H9 (cell line): ENCODE measurements at regions not wholly inside any gene's neighbourhood (a gene's known extent, or its start where the extent isn't known, plus 50 kb on each side); places are given as distances from the start of the nearest gene placed in this dataset.

Experiments
- DNase-seq: peaks from one replicate; pipeline ENCODE4 v3.0.0-alpha.2; 2017
- H2AFZ ChIP-seq: one replicate; pipeline ENCODE4 v1.6.1; 2013; ENCODE audit warnings: mild to moderate bottlenecking, low read length, control low read depth, moderate library complexity
- H2AK5ac ChIP-seq: 2 replicates; pipeline ENCODE4 v1.6.1; 2013; ENCODE audit warnings: low read length, control low read depth, mixed read lengths; ENCODE audit not compliant: insufficient read length
- H2BK120ac ChIP-seq: one replicate; pipeline ENCODE4 v1.6.1; 2013; ENCODE audit warnings: low read depth, mild to moderate bottlenecking, low read length, control low read depth, inconsistent platforms; ENCODE audit not compliant: poor library complexity, severe bottlenecking
- H2BK12ac ChIP-seq: 2 replicates; pipeline ENCODE4 v1.6.1; 2013; ENCODE audit warnings: low read length, control low read depth, mixed read lengths, low read depth; ENCODE audit not compliant: insufficient read length
- H2BK15ac ChIP-seq: 2 replicates; pipeline ENCODE4 v1.6.1; 2013; ENCODE audit warnings: low read depth, low read length, control low read depth
- H2BK20ac ChIP-seq: one replicate; pipeline ENCODE4 v1.6.1; 2013; ENCODE audit warnings: low read depth, mild to moderate bottlenecking, low read length, control low read depth, inconsistent platforms; ENCODE audit not compliant: poor library complexity, severe bottlenecking
- H2BK5ac ChIP-seq: 2 replicates; pipeline ENCODE4 v1.6.1; 2013; ENCODE audit warnings: low read length, control low read depth, mixed read lengths; ENCODE audit not compliant: insufficient read length
- H3K14ac ChIP-seq: 2 replicates; pipeline ENCODE4 v1.6.1; 2013; ENCODE audit warnings: low read length, control low read depth; ENCODE audit not compliant: insufficient read depth
- H3K18ac ChIP-seq: 2 replicates; pipeline ENCODE4 v1.6.1; 2013; ENCODE audit warnings: low read depth, mild to moderate bottlenecking, mixed read lengths, low read length, control low read depth; ENCODE audit not compliant: insufficient read length
- H3K23ac ChIP-seq: 2 replicates; pipeline ENCODE4 v1.6.1; 2013; ENCODE audit warnings: low read length, control low read depth, mixed read lengths, low read depth; ENCODE audit not compliant: insufficient read length
- H3K23me2 ChIP-seq: 2 replicates; pipeline ENCODE4 v1.6.1; 2013; ENCODE audit warnings: low read depth, mild to moderate bottlenecking, mixed read lengths, low read length, control low read depth; ENCODE audit not compliant: insufficient read length, poor library complexity, severe bottlenecking
- H3K27ac ChIP-seq: 2 replicates; pipeline ENCODE4 v1.5.1; 2013; ENCODE audit warnings: low read length, control low read depth, mixed read lengths, low read depth; ENCODE audit not compliant: insufficient read length
- H3K27me3 ChIP-seq: 2 replicates; pipeline ENCODE4 v1.6.1; 2013; ENCODE audit warnings: low read length, control low read depth, inconsistent platforms; ENCODE audit not compliant: insufficient read depth
- H3K4ac ChIP-seq: 2 replicates; pipeline ENCODE4 v1.6.1; 2013; ENCODE audit warnings: low read depth, mild to moderate bottlenecking, control low read depth, inconsistent platforms, low read length, moderate library complexity
- H3K4me1 ChIP-seq: 2 replicates; pipeline ENCODE4 v1.6.1; 2013; ENCODE audit warnings: low read length, control low read depth, inconsistent platforms; ENCODE audit not compliant: insufficient read depth
- H3K4me2 ChIP-seq: 2 replicates; pipeline ENCODE4 v1.6.1; 2013; ENCODE audit warnings: low read length, control low read depth, mixed read lengths; ENCODE audit not compliant: insufficient read length, insufficient read depth
- H3K56ac ChIP-seq: 2 replicates; pipeline ENCODE4 v1.6.1; 2013; ENCODE audit warnings: low read depth, mild to moderate bottlenecking, mixed read lengths, low read length, control low read depth; ENCODE audit not compliant: insufficient read length
- H3K79me1 ChIP-seq: 2 replicates; pipeline ENCODE4 v1.6.1; 2013; ENCODE audit warnings: low read depth, mild to moderate bottlenecking, moderate library complexity, low read length, control low read depth, inconsistent platforms; ENCODE audit not compliant: insufficient read depth, poor library complexity, severe bottlenecking
- H3K79me2 ChIP-seq: 2 replicates; pipeline ENCODE4 v1.6.1; 2013; ENCODE audit warnings: low read length, control low read depth, inconsistent platforms; ENCODE audit not compliant: insufficient read depth
- H3K9ac ChIP-seq: 2 replicates; pipeline ENCODE4 v1.6.1; 2013; ENCODE audit warnings: low read length, control low read depth, mixed read lengths; ENCODE audit not compliant: insufficient read length; ENCODE audit errors: extremely low read depth
- H3K9me3 ChIP-seq: one replicate; pipeline ENCODE4 v1.6.1; 2013; ENCODE audit warnings: low read depth, low read length, inconsistent platforms; ENCODE audit not compliant: control insufficient read depth
- H3T11ph ChIP-seq: one replicate; pipeline ENCODE4 v1.6.1; 2013; ENCODE audit warnings: mild to moderate bottlenecking, low read length, control low read depth, inconsistent platforms
- H4K20me1 ChIP-seq: one replicate; pipeline ENCODE4 v1.6.1; 2013; ENCODE audit not compliant: control insufficient read depth, insufficient read length, insufficient read depth
- H4K5ac ChIP-seq: 2 replicates; pipeline ENCODE4 v1.6.1; 2013; ENCODE audit warnings: low read depth, mild to moderate bottlenecking, mixed read lengths, low read length, control low read depth; ENCODE audit not compliant: insufficient read length
- H4K8ac ChIP-seq: replicated peaks from 2 replicates; pipeline ENCODE4 v1.6.1; 2013; ENCODE audit warnings: low read length, control low read depth, mixed read lengths, low read depth; ENCODE audit not compliant: insufficient read length
- H4K91ac ChIP-seq: 2 replicates; pipeline ENCODE4 v1.6.1; 2013; ENCODE audit warnings: low read depth, mild to moderate bottlenecking, moderate library complexity, mixed read lengths, low read length, control low read depth; ENCODE audit not compliant: insufficient read length
- H3K27ac Mint-ChIP-seq, 3 experiments: 2 replicates in 2 of 3; 3 replicates in 1 of 3; pipeline ENCODE4 v1.8.0; 2020 to 2021; ENCODE audit warnings: mixed read lengths in 3 of 3, mild to moderate bottlenecking in 1 of 3, moderate library complexity in 1 of 3
- H3K27me3 Mint-ChIP-seq: 2 replicates; pipeline ENCODE4 v1.8.0; 2021; ENCODE audit warnings: low read depth, mild to moderate bottlenecking, moderate library complexity, mixed read lengths
- H3K36me3 Mint-ChIP-seq, 3 experiments: 2 replicates in 2 of 3; 3 replicates in 1 of 3; pipeline ENCODE4 v1.8.0; 2020 to 2021; ENCODE audit warnings: low read depth in 3 of 3, mixed read lengths in 3 of 3; ENCODE audit not compliant: insufficient read depth in 1 of 3
- H3K4me1 Mint-ChIP-seq, 2 experiments: 2 replicates each; pipeline ENCODE4 v1.8.0; 2020; ENCODE audit warnings: mixed read lengths in 2 of 2
- H3K4me3 Mint-ChIP-seq, 2 experiments: 2 replicates in 1 of 2; 3 replicates in 1 of 2; pipeline ENCODE4 v1.8.0; 2020 to 2021; ENCODE audit warnings: mild to moderate bottlenecking in 2 of 2, mixed read lengths in 2 of 2, moderate library complexity in 1 of 2
- H3K9me3 Mint-ChIP-seq, 2 experiments: 2 replicates in 1 of 2; 3 replicates in 1 of 2; pipeline ENCODE4 v1.8.0; 2020; ENCODE audit warnings: mild to moderate bottlenecking in 2 of 2, mixed read lengths in 2 of 2, moderate library complexity in 1 of 2
- WGBS: extraction: QIAGEN DNeasy Blood & Tissue Kit; methylation state at CpG from one replicate; pipeline ENCODE4 v1.1.7; 2013; ENCODE audit warnings: missing lambda C conversion rate, low lambda C conversion rate, mixed read lengths; ENCODE audit not compliant: insufficient read length; ENCODE audit errors: extremely low coverage; 5-methylcytosine and 5-hydroxymethylcytosine counted together
- TF ChIP-seq, protein P1 (sequence below): fragments of 200-600 bp; sonication (generic); conservative IDR thresholded peaks from 3 replicates; pipeline ENCODE4 v1.8.0; 2021; ENCODE audit warnings: antibody characterized with exemption, mild to moderate bottlenecking

DNA sequence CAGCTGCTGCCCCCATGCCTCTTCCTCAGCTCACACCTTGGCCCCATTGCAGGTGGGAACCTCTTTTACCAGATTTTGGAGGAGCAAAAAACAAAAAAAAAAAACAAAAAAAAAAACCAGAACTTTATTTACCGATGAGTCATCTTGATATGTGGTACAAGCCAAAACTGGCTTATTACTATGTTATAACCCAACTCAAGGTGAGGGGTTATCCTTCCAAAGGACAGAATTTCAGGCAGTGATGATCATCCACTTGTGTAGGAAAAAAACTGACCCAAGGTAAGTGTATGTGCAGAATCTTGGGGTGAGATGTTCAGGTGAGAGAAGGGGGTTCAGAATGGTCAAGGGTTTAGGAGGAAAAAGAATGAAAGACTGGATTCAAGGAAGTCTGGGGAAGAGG lies 142.6 kb upstream of the FST start:
- H3K14ac ChIP-seq = no peak overlapping the region
- no peaks in the 10 kb centered on the region for H4K20me1 ChIP-seq
- no peak overlapping the region for H4K5ac ChIP-seq
- no peaks in the 10 kb centered on the region for H3K27me3 Mint-ChIP-seq
- H2AFZ ChIP-seq = no peak overlapping the region
- H3K56ac ChIP-seq = no peak overlapping the region
- no peaks in the 10 kb centered on the region for H3K36me3 Mint-ChIP-seq
- no peak overlapping the region for H4K91ac ChIP-seq
- no peak overlapping the region for H3T11ph ChIP-seq
- no peak overlapping the region for H3K27ac ChIP-seq
- no peak for DNase-seq
- no peak overlapping the region; a peak in 1 of 7 replicates for H3K27ac Mint-ChIP-seq
- no peaks in the 10 kb centered on the region for H3K27me3 ChIP-seq
- H2BK12ac ChIP-seq = no peak overlapping the region
- no peak overlapping the region for H2BK20ac ChIP-seq
- H3K4me1 Mint-ChIP-seq = no peaks in the 10 kb centered on the region
- no CpG with 5 or more reads among the region's 1 CpG for WGBS
- no peak overlapping the region for H3K23ac ChIP-seq
- no peak overlapping the region for H3K4me3 Mint-ChIP-seq
- H3K18ac ChIP-seq = no peak overlapping the region
- TF ChIP-seq, protein P1, sequence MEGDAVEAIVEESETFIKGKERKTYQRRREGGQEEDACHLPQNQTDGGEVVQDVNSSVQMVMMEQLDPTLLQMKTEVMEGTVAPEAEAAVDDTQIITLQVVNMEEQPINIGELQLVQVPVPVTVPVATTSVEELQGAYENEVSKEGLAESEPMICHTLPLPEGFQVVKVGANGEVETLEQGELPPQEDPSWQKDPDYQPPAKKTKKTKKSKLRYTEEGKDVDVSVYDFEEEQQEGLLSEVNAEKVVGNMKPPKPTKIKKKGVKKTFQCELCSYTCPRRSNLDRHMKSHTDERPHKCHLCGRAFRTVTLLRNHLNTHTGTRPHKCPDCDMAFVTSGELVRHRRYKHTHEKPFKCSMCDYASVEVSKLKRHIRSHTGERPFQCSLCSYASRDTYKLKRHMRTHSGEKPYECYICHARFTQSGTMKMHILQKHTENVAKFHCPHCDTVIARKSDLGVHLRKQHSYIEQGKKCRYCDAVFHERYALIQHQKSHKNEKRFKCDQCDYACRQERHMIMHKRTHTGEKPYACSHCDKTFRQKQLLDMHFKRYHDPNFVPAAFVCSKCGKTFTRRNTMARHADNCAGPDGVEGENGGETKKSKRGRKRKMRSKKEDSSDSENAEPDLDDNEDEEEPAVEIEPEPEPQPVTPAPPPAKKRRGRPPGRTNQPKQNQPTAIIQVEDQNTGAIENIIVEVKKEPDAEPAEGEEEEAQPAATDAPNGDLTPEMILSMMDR = no peak
- H3K79me2 ChIP-seq = no peaks in the 10 kb centered on the region
- H2BK5ac ChIP-seq = no peak overlapping the region
- no peak overlapping the region for H2BK120ac ChIP-seq
- no peaks in the 10 kb centered on the region for H3K4me1 ChIP-seq
- H3K9me3 ChIP-seq = no peaks in the 10 kb centered on the region
- H3K9ac ChIP-seq = no peak overlapping the region
- no peak overlapping the region for H2BK15ac ChIP-seq
- no peaks in the 10 kb centered on the region; a peak in 1 of 5 replicates for H3K9me3 Mint-ChIP-seq
- no peak overlapping the region for H2AK5ac ChIP-seq
- no peak overlapping the region for H3K4ac ChIP-seq
- no peak overlapping the region for H4K8ac ChIP-seq
- H3K79me1 ChIP-seq = no peaks in the 10 kb centered on the region
- H3K23me2 ChIP-seq = no peaks in the 10 kb centered on the region
- no peak overlapping the region for H3K4me2 ChIP-seq
